Immature natural killer cell (primary cell): ENCODE measurements at regions not wholly inside any gene's neighbourhood (a gene's known extent, or its start where the extent isn't known, plus 50 kb on each side); places are given as distances from the start of the nearest gene placed in this dataset.
"Not testable (repeated sequence)": the region's sequence is repeated elsewhere in the genome, so short reads cannot be mapped to it uniquely, and the experiment has no call there.

Experiments
- DNase-seq, 3 donors: peaks; one replicate each; pipeline ENCODE4 v3.0.0; 2022; ENCODE audit warnings: mixed read lengths in 1 of 3
- H3K27ac Mint-ChIP-seq, 6 donors: one replicate each; pipeline ENCODE4 v1.8.0; 2020; ENCODE audit warnings: mixed read lengths in 6 of 6, mild to moderate bottlenecking in 5 of 6, inconsistent platforms in 4 of 6, moderate library complexity in 3 of 6
- H3K27me3 Mint-ChIP-seq, 3 donors: one replicate each; pipeline ENCODE4 v1.8.0; 2020 to 2021; ENCODE audit warnings: low read depth in 3 of 3, mild to moderate bottlenecking in 3 of 3, mixed read lengths in 3 of 3, moderate library complexity in 3 of 3, inconsistent platforms in 1 of 3
- H3K36me3 Mint-ChIP-seq, 3 donors: one replicate each; pipeline ENCODE4 v1.8.0; 2020; ENCODE audit warnings: mixed read lengths in 3 of 3, inconsistent platforms in 2 of 3, mild to moderate bottlenecking in 2 of 3
- H3K4me1 Mint-ChIP-seq, 2 donors: one replicate each; pipeline ENCODE4 v1.8.0; 2020; ENCODE audit warnings: inconsistent platforms in 2 of 2, mild to moderate bottlenecking in 2 of 2, mixed read lengths in 2 of 2, moderate library complexity in 1 of 2
- H3K4me3 Mint-ChIP-seq, 5 donors: one replicate each; pipeline ENCODE4 v1.8.0; 2020; ENCODE audit warnings: mild to moderate bottlenecking in 5 of 5, mixed read lengths in 5 of 5, inconsistent platforms in 3 of 5, moderate library complexity in 3 of 5
- H3K9me3 Mint-ChIP-seq, 6 donors: one replicate each; pipeline ENCODE4 v1.8.0; 2020; ENCODE audit warnings: mild to moderate bottlenecking in 6 of 6, mixed read lengths in 6 of 6, inconsistent platforms in 4 of 6, moderate library complexity in 3 of 6

- Mint-ChIP-seq H3K27ac (no peak overlapping the region), H3K36me3 (no peaks in the 10 kb centered on the region), H3K4me1 (no peaks in the 10 kb centered on the region), H3K27me3 (peaks cover 0 to 3% (median 0%) of the 10 kb centered on the region in 3 donors), H3K9me3 (peaks cover 0 to 1% (median 0%) of the 10 kb centered on the region in 6 donors), H3K4me3 (no peak overlapping the region)
- no peak for DNase-seq
Measured at GRCh38 chr3:110307065-110307809, 764.4 kb upstream of the NECTIN3 start.

- no peak overlapping the region for H3K4me3 Mint-ChIP-seq
- no peaks in the 10 kb centered on the region for H3K27me3 Mint-ChIP-seq
- H3K4me1 Mint-ChIP-seq = no peaks in the 10 kb centered on the region
- no peaks in the 10 kb centered on the region for H3K36me3 Mint-ChIP-seq
- no peak overlapping the region for H3K27ac Mint-ChIP-seq
- no peaks in the 10 kb centered on the region for H3K9me3 Mint-ChIP-seq
- DNase-seq = no peak
Measured at GRCh38 chr3:110311541-110311940, 760.1 kb upstream of the NECTIN3 start.

- H3K27ac Mint-ChIP-seq = no peak overlapping the region
- DNase-seq = peak; percentile 41 to 57 (median 50)
- H3K36me3 Mint-ChIP-seq = no peaks in the 10 kb centered on the region
- no peaks in the 10 kb centered on the region for H3K27me3 Mint-ChIP-seq
- no peaks in the 10 kb centered on the region for H3K4me1 Mint-ChIP-seq
- no peak overlapping the region for H3K4me3 Mint-ChIP-seq
- peaks cover 0 to 2% (median 0%) of the 10 kb centered on the region in 6 donors for H3K9me3 Mint-ChIP-seq
Measured at GRCh38 chr3:110314512-110315114, 757.0 kb upstream of the NECTIN3 start.

GRCh38 chr3:110318108-110318507 lies 753.5 kb upstream of the NECTIN3 start:
- Mint-ChIP-seq H3K36me3 (no peaks in the 10 kb centered on the region), H3K27me3 (no peaks in the 10 kb centered on the region)

GRCh38 chr3:110323349-110323748 lies 748.3 kb upstream of the NECTIN3 start:
- Mint-ChIP-seq H3K4me3 (no peak overlapping the region), H3K36me3 (no peaks in the 10 kb centered on the region), H3K4me1 (no peaks in the 10 kb centered on the region), H3K9me3 (peaks cover 0 to 2% (median 0%) of the 10 kb centered on the region in 6 donors), H3K27me3 (peaks cover 0 to 2% (median 1%) of the 10 kb centered on the region in 3 donors), H3K27ac (no peak overlapping the region)
- no peak for DNase-seq

More at GRCh38 chr3:110318108-110318507, 753.5 kb upstream of the NECTIN3 start:
- Mint-ChIP-seq H3K9me3 (peaks cover 0 to 2% (median 0%) of the 10 kb centered on the region in 6 donors), H3K4me1 (no peaks in the 10 kb centered on the region), H3K4me3 (no peak overlapping the region), H3K27ac (no peak overlapping the region)
- DNase-seq = no peak

GRCh38 chr3:110324171-110324705 lies 747.4 kb upstream of the NECTIN3 start:
- Mint-ChIP-seq H3K27ac (no peak overlapping the region), H3K36me3 (no peaks in the 10 kb centered on the region), H3K4me3 (no peak overlapping the region), H3K9me3 (no peaks in the 10 kb centered on the region), H3K4me1 (no peaks in the 10 kb centered on the region), H3K27me3 (peaks cover 1 to 3% (median 2%) of the 10 kb centered on the region in 3 donors)
- DNase-seq = no peak

- peaks cover 1 to 5% (median 3%) of the 10 kb centered on the region in 3 donors for H3K27me3 Mint-ChIP-seq
- H3K9me3 Mint-ChIP-seq = no peaks in the 10 kb centered on the region
- no peak overlapping the region for H3K27ac Mint-ChIP-seq
- H3K4me1 Mint-ChIP-seq = no peaks in the 10 kb centered on the region
- no peaks in the 10 kb centered on the region for H3K36me3 Mint-ChIP-seq
- no peak for DNase-seq
- H3K4me3 Mint-ChIP-seq = no peak overlapping the region
Measured at GRCh38 chr3:110327870-110328269, 743.7 kb upstream of the NECTIN3 start.

GRCh38 chr3:110331562-110331961 lies 740.1 kb upstream of the NECTIN3 start:
- H3K4me1 Mint-ChIP-seq, H3K9me3 Mint-ChIP-seq, H3K4me3 Mint-ChIP-seq, H3K27ac Mint-ChIP-seq, H3K27me3 Mint-ChIP-seq, H3K36me3 Mint-ChIP-seq, DNase-seq: not testable (repeated sequence)

- Mint-ChIP-seq H3K27ac (no peak overlapping the region), H3K27me3 (peaks cover 0 to 5% (median 3%) of the 10 kb centered on the region in 3 donors), H3K4me1 (no peaks in the 10 kb centered on the region), H3K4me3 (no peak overlapping the region), H3K36me3 (no peaks in the 10 kb centered on the region), H3K9me3 (peaks cover 0 to 3% (median 0%) of the 10 kb centered on the region in 6 donors)
- DNase-seq = no peak
Measured at GRCh38 chr3:110332629-110333028, 739.0 kb upstream of the NECTIN3 start.

- Mint-ChIP-seq H3K36me3 (no peaks in the 10 kb centered on the region), H3K27ac (no peak overlapping the region), H3K27me3 (peaks cover 0 to 3% (median 0%) of the 10 kb centered on the region in 3 donors), H3K4me1 (no peaks in the 10 kb centered on the region), H3K9me3 (peaks cover 0 to 8% (median 2%) of the 10 kb centered on the region in 6 donors), H3K4me3 (no peak overlapping the region)
- DNase-seq = no peak
Measured at GRCh38 chr3:110341047-110341446, 730.6 kb upstream of the NECTIN3 start.

GRCh38 chr3:110343376-110343775 lies 728.2 kb upstream of the NECTIN3 start:
- H3K27me3 Mint-ChIP-seq = peaks cover 0 to 1% (median 0%) of the 10 kb centered on the region in 3 donors
- no peaks in the 10 kb centered on the region for H3K4me1 Mint-ChIP-seq
- DNase-seq = no peak
- H3K9me3 Mint-ChIP-seq = peaks cover 0 to 3% (median 0%) of the 10 kb centered on the region in 6 donors
- H3K4me3 Mint-ChIP-seq = no peak overlapping the region
- H3K27ac Mint-ChIP-seq = no peak overlapping the region
- no peaks in the 10 kb centered on the region for H3K36me3 Mint-ChIP-seq

GRCh38 chr3:110343945-110344344 lies 727.7 kb upstream of the NECTIN3 start:
- no peak overlapping the region for H3K27ac Mint-ChIP-seq
- H3K27me3 Mint-ChIP-seq = peaks cover 0 to 1% (median 0%) of the 10 kb centered on the region in 3 donors
- DNase-seq = no peak
- H3K9me3 Mint-ChIP-seq = peaks cover 0 to 3% (median 0%) of the 10 kb centered on the region in 6 donors
- H3K36me3 Mint-ChIP-seq = no peaks in the 10 kb centered on the region
- no peaks in the 10 kb centered on the region for H3K4me1 Mint-ChIP-seq
- H3K4me3 Mint-ChIP-seq = no peak overlapping the region

- DNase-seq = no peak
- no peaks in the 10 kb centered on the region for H3K36me3 Mint-ChIP-seq
- H3K4me1 Mint-ChIP-seq = no peaks in the 10 kb centered on the region
- peaks cover 0 to 3% (median 0%) of the 10 kb centered on the region in 6 donors for H3K9me3 Mint-ChIP-seq
- no peak overlapping the region for H3K4me3 Mint-ChIP-seq
- no peak overlapping the region for H3K27ac Mint-ChIP-seq
- H3K27me3 Mint-ChIP-seq = peaks cover 0 to 1% (median 0%) of the 10 kb centered on the region in 3 donors
Measured at GRCh38 chr3:110344487-110344886, 727.1 kb upstream of the NECTIN3 start.
